ENCODE measurements at regions not wholly inside any gene's neighbourhood (a gene's known extent, or its start where the extent isn't known, plus 50 kb on each side); places are given as distances from the start of the nearest gene placed in this dataset.

- Histone ChIP-seq H3K9me2 (replicated peaks; ENCODE audit: insufficient read depth, low read length) (no peaks in the 10 kb centered on the region), H3K79me2 (ENCODE audit: low read length) (no peaks in the 10 kb centered on the region), H3K4me2 (ENCODE audit: low read depth, low read length) (no peak overlapping the region), H3K4me1 (ENCODE audit: low read length) (no peaks in the 10 kb centered on the region), H3K9ac (ENCODE audit: low read length) (no peak overlapping the region), H3K27ac (ENCODE audit: low read length) (no peak overlapping the region), H3K9me3 (replicated peaks; ENCODE audit: insufficient read depth, low read length) (no peaks in the 10 kb centered on the region), H3K36me3 (replicated peaks; ENCODE audit: insufficient read depth, low read length) (no peaks in the 10 kb centered on the region), H3F3A (ENCODE audit: insufficient read depth, low read length) (no peaks in the 10 kb centered on the region), H3K4me3 (ENCODE audit: low read length) (no peak overlapping the region), H2AFZ (ENCODE audit: low read length) (no peak overlapping the region), H4K20me1 (ENCODE audit: insufficient read depth, low read length) (no peaks in the 10 kb centered on the region), H3K27me3 (replicated peaks; ENCODE audit: insufficient read depth, low read length) (no peaks in the 10 kb centered on the region)
- TF ChIP-seq EZH2phosphoT487 (IDR thresholded peaks at IDR 0.05; ENCODE audit: low read length) (no peak), CTCF (IDR thresholded peaks at IDR 0.05; ENCODE audit: low read length) (no peak), EZH2 (optimal IDR thresholded peaks at IDR 0.05; ENCODE audit: low read depth, low read length) (no peak)
- DNase-seq: no peak
These were observed 221.2 kb upstream of the MAP3K7 start for GRCh38 chr6:90807791-90808701.

GRCh38 chr6:90805619-90806155 lies 218.8 kb upstream of the MAP3K7 start:
- DNase-seq: no peak

GRCh38 chr6:90803956-90804355 lies 217.1 kb upstream of the MAP3K7 start:
- no peaks in the 10 kb centered on the region for H3K36me3 ChIP-seq (replicated peaks; ENCODE audit: insufficient read depth, low read length)
- no peaks in the 10 kb centered on the region for H3F3A ChIP-seq (ENCODE audit: insufficient read depth, low read length)
- no peaks in the 10 kb centered on the region for H4K20me1 ChIP-seq (ENCODE audit: insufficient read depth, low read length)
- no peaks in the 10 kb centered on the region for H3K79me2 ChIP-seq (ENCODE audit: low read length)
- H3K4me3 ChIP-seq (ENCODE audit: low read length): no peak overlapping the region
- TF ChIP-seq EZH2phosphoT487 (IDR thresholded peaks at IDR 0.05; ENCODE audit: low read length) (no peak), CTCF (IDR thresholded peaks at IDR 0.05; ENCODE audit: low read length) (no peak), EZH2 (optimal IDR thresholded peaks at IDR 0.05; ENCODE audit: low read depth, low read length) (no peak)
- DNase-seq: no peak
- no peak overlapping the region for H3K4me2 ChIP-seq (ENCODE audit: low read depth, low read length)
- H3K4me1 ChIP-seq (ENCODE audit: low read length): no peaks in the 10 kb centered on the region
- H3K27me3 ChIP-seq (replicated peaks; ENCODE audit: insufficient read depth, low read length): no peaks in the 10 kb centered on the region
- H3K27ac ChIP-seq (ENCODE audit: low read length): no peak overlapping the region
- no peak overlapping the region for H2AFZ ChIP-seq (ENCODE audit: low read length)
- no peaks in the 10 kb centered on the region for H3K9me2 ChIP-seq (replicated peaks; ENCODE audit: insufficient read depth, low read length)
- no peaks in the 10 kb centered on the region for H3K9me3 ChIP-seq (replicated peaks; ENCODE audit: insufficient read depth, low read length)
- H3K9ac ChIP-seq (ENCODE audit: low read length): no peak overlapping the region

More at GRCh38 chr6:90805619-90806155, 218.8 kb upstream of the MAP3K7 start:
- no peaks in the 10 kb centered on the region for H4K20me1 ChIP-seq (ENCODE audit: insufficient read depth, low read length)
- H3K27ac ChIP-seq (ENCODE audit: low read length): no peak overlapping the region
- H3K4me2 ChIP-seq (ENCODE audit: low read depth, low read length): no peak overlapping the region
- no peak overlapping the region for H2AFZ ChIP-seq (ENCODE audit: low read length)
- no peaks in the 10 kb centered on the region for H3K9me2 ChIP-seq (replicated peaks; ENCODE audit: insufficient read depth, low read length)
- H3K4me3 ChIP-seq (ENCODE audit: low read length): no peak overlapping the region
- no peaks in the 10 kb centered on the region for H3K79me2 ChIP-seq (ENCODE audit: low read length)
- H3K9me3 ChIP-seq (replicated peaks; ENCODE audit: insufficient read depth, low read length): no peaks in the 10 kb centered on the region
- H3K36me3 ChIP-seq (replicated peaks; ENCODE audit: insufficient read depth, low read length): no peaks in the 10 kb centered on the region
- no peak for TF ChIP-seq CTCF (IDR thresholded peaks at IDR 0.05; ENCODE audit: low read length)
- no peak for TF ChIP-seq EZH2 (optimal IDR thresholded peaks at IDR 0.05; ENCODE audit: low read depth, low read length)
- TF ChIP-seq EZH2phosphoT487 (IDR thresholded peaks at IDR 0.05; ENCODE audit: low read length): no peak
- H3K9ac ChIP-seq (ENCODE audit: low read length): no peak overlapping the region
- no peaks in the 10 kb centered on the region for H3K27me3 ChIP-seq (replicated peaks; ENCODE audit: insufficient read depth, low read length)
- no peaks in the 10 kb centered on the region for H3K4me1 ChIP-seq (ENCODE audit: low read length)
- no peaks in the 10 kb centered on the region for H3F3A ChIP-seq (ENCODE audit: insufficient read depth, low read length)

All from MM.1S (cell line).